H1 (cell line): ENCODE measurements at regions not wholly inside any gene's neighbourhood (a gene's known extent, or its start where the extent isn't known, plus 50 kb on each side); places are given as distances from the start of the nearest gene placed in this dataset.

Experiments
- CTCF ChIA-PET: fragments of 300-600 bp; sonication (Branson Sonifier 250); formaldehyde crosslinking; loops from one replicate; lab custom pipeline; 2021; ENCODE audit not compliant: partially characterized antibody; lab: Charles Lee
- POLR2A ChIA-PET: fragments of 300-600 bp; sonication (Branson Sonifier 250); formaldehyde crosslinking; loops from one replicate; lab custom pipeline; 2021; ENCODE audit warnings: inconsistent platforms; ENCODE audit not compliant: partially characterized antibody; lab: Charles Lee
- DNase-seq, 2 experiments: peaks; one replicate each; pipeline versions ENCODE4 v3.0.0 to v3.0.0-alpha.2; 2010 to 2022; ENCODE audit warnings: low spot score in 2 of 2, low read depth in 1 of 2, mixed read lengths in 1 of 2
- FAIRE-seq: peaks from 2 replicates; lab custom pipeline; 2011; peaks lifted over from hg19 to GRCh38; lab: Jason Lieb, UNC
- H2AFZ ChIP-seq: 2 replicates; pipeline ENCODE4 v1.8.1; 2012; ENCODE audit warnings: low read length, inconsistent platforms
- H2AK5ac ChIP-seq: 2 replicates; pipeline ENCODE4 v1.6.1; 2013; ENCODE audit warnings: low read depth, low read length
- H2BK120ac ChIP-seq: replicated peaks from 2 replicates; pipeline ENCODE3; 2013; ENCODE audit warnings: low read depth, low read length, inconsistent platforms
- H2BK12ac ChIP-seq: 2 replicates; pipeline ENCODE4 v1.6.1; 2013; ENCODE audit warnings: low read depth, low read length
- H2BK15ac ChIP-seq: 2 replicates; pipeline ENCODE4 v1.6.1; 2013; ENCODE audit warnings: low read length
- H2BK20ac ChIP-seq: 2 replicates; pipeline ENCODE4 v1.6.1; 2013; ENCODE audit warnings: low read length
- H2BK5ac ChIP-seq: 2 replicates; pipeline ENCODE4 v1.6.1; 2013; ENCODE audit warnings: low read depth, low read length
- H3K14ac ChIP-seq: 2 replicates; pipeline ENCODE4 v1.6.1; 2013; ENCODE audit warnings: inconsistent platforms; ENCODE audit not compliant: insufficient read length
- H3K18ac ChIP-seq: 2 replicates; pipeline ENCODE4 v1.6.1; 2013; ENCODE audit warnings: low read length; ENCODE audit errors: extremely low read depth
- H3K23ac ChIP-seq: 2 replicates; pipeline ENCODE4 v1.6.1; 2013; ENCODE audit warnings: inconsistent platforms; ENCODE audit not compliant: insufficient read length
- H3K23me2 ChIP-seq: 2 replicates; pipeline ENCODE4 v1.6.1; 2013; ENCODE audit warnings: low read depth, low read length
- H3K27ac ChIP-seq: 2 replicates; pipeline ENCODE4 v1.6.1; 2011; ENCODE audit warnings: low read depth, low read length, inconsistent platforms
- H3K27me3 ChIP-seq, 4 experiments: replicated peaks in 1 of 4; 1 replicate in 1 of 4; 2 replicates in 3 of 4; pipeline versions ENCODE4 v1.6.1 to v1.8.1; 2011 to 2013; ENCODE audit warnings: low read length in 3 of 4, mild to moderate bottlenecking in 3 of 4, inconsistent platforms in 2 of 4, mixed read lengths in 2 of 4, moderate library complexity in 1 of 4; ENCODE audit not compliant: control insufficient read depth in 3 of 4, insufficient read depth in 3 of 4; ENCODE audit errors: extremely low read depth in 1 of 4
- H3K36me3 ChIP-seq, 4 experiments: 2 replicates each; pipeline versions ENCODE4 v1.6.1 to v1.8.1; 2011 to 2013; ENCODE audit warnings: mild to moderate bottlenecking in 4 of 4, low read length in 3 of 4, moderate library complexity in 2 of 4, control low read depth in 1 of 4, inconsistent platforms in 1 of 4; ENCODE audit not compliant: insufficient read depth in 4 of 4, control insufficient read depth in 2 of 4
- H3K4ac ChIP-seq: replicated peaks from 2 replicates; pipeline ENCODE3; 2013; ENCODE audit warnings: low read length, low read depth, mixed read lengths, inconsistent platforms; ENCODE audit not compliant: insufficient read length
- H3K4me1 ChIP-seq, 4 experiments: replicated peaks in 1 of 4; 1 replicate in 1 of 4; 2 replicates in 3 of 4; pipeline versions ENCODE4 v1.6.1 to v1.8.1; 2011 to 2013; ENCODE audit warnings: low read length in 3 of 4, inconsistent platforms in 2 of 4, mixed read lengths in 1 of 4; ENCODE audit not compliant: insufficient read depth in 4 of 4, control insufficient read depth in 3 of 4
- H3K4me2 ChIP-seq, 2 experiments: 2 replicates each; pipeline versions ENCODE4 v1.6.1 to v1.8.1; 2011 to 2013; ENCODE audit warnings: low read depth in 2 of 2, low read length in 2 of 2, control low read depth in 1 of 2, inconsistent platforms in 1 of 2, mild to moderate bottlenecking in 1 of 2; ENCODE audit not compliant: insufficient read depth in 1 of 2
- H3K4me3 ChIP-seq, 4 experiments: fragments of 200-600, 300-600 bp in 1 of 4; sonication (generic), shearing (Covaris generic), sonication (Bioruptor Twin) in 1 of 4; 2 replicates each; pipeline versions ENCODE4 v1.5.1 to v1.8.1; 2011 to 2016; ENCODE audit warnings: low read length in 4 of 4, low read depth in 3 of 4, control low read depth in 2 of 4, inconsistent platforms in 2 of 4, mild to moderate bottlenecking in 2 of 4, mixed read lengths in 1 of 4, moderate library complexity in 1 of 4; ENCODE audit not compliant: insufficient read depth in 2 of 4; ENCODE audit errors: extremely low read depth in 1 of 4
- H3K56ac ChIP-seq: replicated peaks from 2 replicates; pipeline ENCODE3; 2013; ENCODE audit warnings: low read depth, mild to moderate bottlenecking, mixed read lengths, low read length, inconsistent platforms; ENCODE audit not compliant: insufficient read length
- H3K79me1 ChIP-seq: 2 replicates; pipeline ENCODE4 v1.6.1; 2013; ENCODE audit warnings: low read depth, low read length, control low read depth
- H3K79me2 ChIP-seq, 2 experiments: 2 replicates each; pipeline versions ENCODE4 v1.6.1 to v1.8.1; 2012 to 2013; ENCODE audit warnings: low read length in 2 of 2, mild to moderate bottlenecking in 2 of 2, inconsistent platforms in 1 of 2; ENCODE audit not compliant: insufficient read depth in 2 of 2, control insufficient read depth in 1 of 2
- H3K9ac ChIP-seq, 4 experiments: replicated peaks in 1 of 4; 1 replicate in 1 of 4; 2 replicates in 3 of 4; pipeline versions ENCODE4 v1.6.1 to v1.8.1; 2011 to 2013; ENCODE audit warnings: low read depth in 3 of 4, low read length in 3 of 4, control low read depth in 2 of 4, mild to moderate bottlenecking in 2 of 4, moderate library complexity in 2 of 4, inconsistent platforms in 1 of 4; ENCODE audit errors: extremely low read depth in 1 of 4
- H3K9me3 ChIP-seq, 2 experiments: 2 replicates each; pipeline versions ENCODE4 v1.6.1 to v1.8.1; 2012 to 2013; ENCODE audit warnings: mild to moderate bottlenecking in 2 of 2, moderate library complexity in 2 of 2, control low read depth in 1 of 2, inconsistent platforms in 1 of 2, low read depth in 1 of 2, low read length in 1 of 2, mixed read lengths in 1 of 2; ENCODE audit not compliant: insufficient read depth in 2 of 2
- H4K20me1 ChIP-seq, 2 experiments: replicated peaks in 1 of 2; 2 replicates each; pipeline versions ENCODE3 to v1.8.1; 2011 to 2013; ENCODE audit warnings: inconsistent platforms in 2 of 2, low read length in 2 of 2, mild to moderate bottlenecking in 1 of 2; ENCODE audit not compliant: insufficient read depth in 2 of 2, control insufficient read depth in 1 of 2
- H4K5ac ChIP-seq: 2 replicates; pipeline ENCODE4 v1.6.1; 2013; ENCODE audit warnings: low read length, low read depth, mixed read lengths, inconsistent platforms; ENCODE audit not compliant: insufficient read length
- H4K8ac ChIP-seq: 2 replicates; pipeline ENCODE4 v1.8.0; 2013; ENCODE audit warnings: mild to moderate bottlenecking, moderate library complexity, low read length, inconsistent platforms; ENCODE audit not compliant: insufficient read depth; ENCODE audit errors: extremely low read depth
- H4K91ac ChIP-seq: replicated peaks from 2 replicates; pipeline ENCODE3; 2013; ENCODE audit warnings: low read length, mixed read lengths, inconsistent platforms; ENCODE audit not compliant: insufficient read length
- ATF3 ChIP-seq: IDR thresholded peaks from 2 replicates; pipeline ENCODE4 v1.6.1; 2011; ENCODE audit warnings: low read depth, mild to moderate bottlenecking, low read length; ENCODE audit not compliant: insufficient read depth
- EGR1 ChIP-seq: IDR thresholded peaks from 2 replicates; pipeline ENCODE4 v1.6.1; 2011; ENCODE audit warnings: low read depth, low read length, borderline replicate concordance
- GTF2F1 ChIP-seq: IDR thresholded peaks from 2 replicates; pipeline ENCODE4 v1.6.1; 2012; ENCODE audit warnings: low read depth, low read length, improper control_type of control experiment, borderline replicate concordance
- KDM5A ChIP-seq: fragments of 200-600 bp; IDR thresholded peaks from 2 replicates; pipeline ENCODE4 v1.7.1; 2012; ENCODE audit warnings: mild to moderate bottlenecking, low read length, inconsistent platforms, mixed read lengths
- NANOG ChIP-seq: IDR thresholded peaks from 2 replicates; pipeline ENCODE4 v1.6.1; 2011; ENCODE audit warnings: low read length, low read depth, mild to moderate bottlenecking, inconsistent platforms; ENCODE audit not compliant: insufficient read depth, poor library complexity, severe bottlenecking
- RAD21 ChIP-seq, 2 experiments: IDR thresholded peaks in 1 of 2; conservative IDR thresholded peaks in 1 of 2; 2 replicates each; pipeline ENCODE4 v1.6.1; 2011; ENCODE audit warnings: low read depth in 2 of 2, low read length in 2 of 2, improper control_type of control experiment in 1 of 2, inconsistent platforms in 1 of 2, mild to moderate bottlenecking in 1 of 2, moderate library complexity in 1 of 2
- RFX5 ChIP-seq: IDR thresholded peaks from 2 replicates; pipeline ENCODE4 v1.6.1; 2011; ENCODE audit warnings: low read depth, low read length, improper control_type of control experiment, borderline replicate concordance
- SAP30 ChIP-seq: fragments of 300-600 bp; sonication (generic); IDR thresholded peaks from 2 replicates; pipeline ENCODE4 v1.7.1; 2012; ENCODE audit warnings: low read length, moderate library complexity, mild to moderate bottlenecking, inconsistent platforms; ENCODE audit not compliant: insufficient read depth, insufficient replicate concordance
- ZNF274 ChIP-seq: IDR thresholded peaks from 2 replicates; pipeline ENCODE4 v1.7.0; 2012; ENCODE audit warnings: low read length, borderline replicate concordance; ENCODE audit errors: extremely low read depth
- WGBS, 2 experiments: shearing (Covaris generic) in 1 of 2; methylation state at CpG; one replicate each; pipeline versions ENCODE4 v1.1.6 to v1.1.7; 2013 to 2015; ENCODE audit warnings: low lambda C conversion rate in 2 of 2, mixed read lengths in 2 of 2, inconsistent platforms in 1 of 2, low coverage in 1 of 2, missing lambda C conversion rate in 1 of 2; ENCODE audit not compliant: insufficient replicate concordance in 2 of 2, insufficient coverage in 1 of 2, insufficient read length in 1 of 2; ENCODE audit errors: extremely low coverage in 1 of 2, missing lambda C conversion rate in 1 of 2; 5-methylcytosine and 5-hydroxymethylcytosine counted together
- TF ChIP-seq, protein P1 (sequence below): IDR thresholded peaks from 2 replicates; pipeline ENCODE4 v1.6.1; 2012; ENCODE audit warnings: inconsistent platforms
- TF ChIP-seq, protein P2 (sequence below), 3 experiments: IDR thresholded peaks; 1 replicate in 2 of 3; 2 replicates in 1 of 3; pipeline versions ENCODE4 v1.5.1 to v1.6.1; 2011; ENCODE audit warnings: low read length in 3 of 3, mild to moderate bottlenecking in 3 of 3, inconsistent platforms in 2 of 3, low read depth in 1 of 3, moderate library complexity in 1 of 3; ENCODE audit not compliant: insufficient read depth in 1 of 3; ENCODE audit errors: control extremely low read depth in 1 of 3

- DNase-seq, result no peak
- no peak overlapping the region for H2BK15ac ChIP-seq
- no peak overlapping the region for H2BK120ac ChIP-seq
- no peak for FAIRE-seq
- no peaks in the 10 kb centered on the region for H3K4me1 ChIP-seq
- H3K36me3 ChIP-seq, result no peaks in the 10 kb centered on the region
- no peaks in the 10 kb centered on the region for H3K9me3 ChIP-seq
- no peaks in the 10 kb centered on the region for H3K23me2 ChIP-seq
- H2BK20ac ChIP-seq, result no peak overlapping the region
- H3K4me3 ChIP-seq, result no peak overlapping the region
- H4K5ac ChIP-seq, result no peak overlapping the region
- no peaks in the 10 kb centered on the region for H3K79me1 ChIP-seq
- no peak overlapping the region for H4K8ac ChIP-seq
- POLR2A ChIA-PET, result no interaction called here
- no peak overlapping the region for H3K18ac ChIP-seq
- no peak overlapping the region for H2AK5ac ChIP-seq
- CTCF ChIA-PET, result no interaction called here
- H3K14ac ChIP-seq, result no peak overlapping the region
- no peak overlapping the region for H2AFZ ChIP-seq
- no peak overlapping the region for H3K27ac ChIP-seq
- 95% methylated on average over 1 of the region's 1 CpG; no CpG with 5 or more reads in 1 of the 2 experiments for WGBS, 2 experiments
- no peaks in the 10 kb centered on the region for H3K27me3 ChIP-seq
- no peak overlapping the region for H3K23ac ChIP-seq
- no peak overlapping the region for H2BK5ac ChIP-seq
- H3K79me2 ChIP-seq, result no peaks in the 10 kb centered on the region
- H4K91ac ChIP-seq, result no peak overlapping the region
- no peak overlapping the region for H3K9ac ChIP-seq
- no peak overlapping the region for H2BK12ac ChIP-seq
- H3K4ac ChIP-seq, result no peak overlapping the region
- H3K4me2 ChIP-seq, result no peak overlapping the region
- no peaks in the 10 kb centered on the region for H4K20me1 ChIP-seq
- no peak overlapping the region for H3K56ac ChIP-seq
- TF ChIP-seq ATF3 (no peak), ZNF274 (no peak), SAP30 (no peak), KDM5A (no peak), RFX5 (no peak), NANOG (no peak), GTF2F1 (no peak), RAD21 (IDR thresholded peaks at IDR 0.05 in 1 of 2, conservative IDR thresholded peaks at IDR 0.05 in 1 of 2; ENCODE audit: low read depth in 2 of 2, low read length in 2 of 2) (no peak), EGR1 (no peak)
- TF ChIP-seq, protein P1, sequence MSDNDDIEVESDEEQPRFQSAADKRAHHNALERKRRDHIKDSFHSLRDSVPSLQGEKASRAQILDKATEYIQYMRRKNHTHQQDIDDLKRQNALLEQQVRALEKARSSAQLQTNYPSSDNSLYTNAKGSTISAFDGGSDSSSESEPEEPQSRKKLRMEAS, result no peak
- TF ChIP-seq, protein P2, sequence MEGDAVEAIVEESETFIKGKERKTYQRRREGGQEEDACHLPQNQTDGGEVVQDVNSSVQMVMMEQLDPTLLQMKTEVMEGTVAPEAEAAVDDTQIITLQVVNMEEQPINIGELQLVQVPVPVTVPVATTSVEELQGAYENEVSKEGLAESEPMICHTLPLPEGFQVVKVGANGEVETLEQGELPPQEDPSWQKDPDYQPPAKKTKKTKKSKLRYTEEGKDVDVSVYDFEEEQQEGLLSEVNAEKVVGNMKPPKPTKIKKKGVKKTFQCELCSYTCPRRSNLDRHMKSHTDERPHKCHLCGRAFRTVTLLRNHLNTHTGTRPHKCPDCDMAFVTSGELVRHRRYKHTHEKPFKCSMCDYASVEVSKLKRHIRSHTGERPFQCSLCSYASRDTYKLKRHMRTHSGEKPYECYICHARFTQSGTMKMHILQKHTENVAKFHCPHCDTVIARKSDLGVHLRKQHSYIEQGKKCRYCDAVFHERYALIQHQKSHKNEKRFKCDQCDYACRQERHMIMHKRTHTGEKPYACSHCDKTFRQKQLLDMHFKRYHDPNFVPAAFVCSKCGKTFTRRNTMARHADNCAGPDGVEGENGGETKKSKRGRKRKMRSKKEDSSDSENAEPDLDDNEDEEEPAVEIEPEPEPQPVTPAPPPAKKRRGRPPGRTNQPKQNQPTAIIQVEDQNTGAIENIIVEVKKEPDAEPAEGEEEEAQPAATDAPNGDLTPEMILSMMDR (IDR thresholded peaks at IDR 0.05; ENCODE audit: control extremely low read depth in 1 of 3, insufficient read depth in 1 of 3, low read depth in 1 of 3, low read length in 3 of 3), result no peak
These were observed 465.0 kb downstream of the ZEB2 start for GRCh38 chr2:144054911-144055310.
